HG03342 (cell line): ENCODE measurements at regions not wholly inside any gene's neighbourhood (a gene's known extent, or its start where the extent isn't known, plus 50 kb on each side); places are given as distances from the start of the nearest gene placed in this dataset.
A peak's percentile ranks its signal among the peaks of the same experiment; 100 is the strongest.
"Not testable (repeated sequence)": the region's sequence is repeated elsewhere in the genome, so short reads cannot be mapped to it uniquely, and the experiment has no call there.

Experiments
- ATAC-seq: cut with Tn5 transposase; IDR thresholded peaks from one replicate; pipeline ENCODE4 v1.9.1; 2021; ENCODE audit warnings: mild to moderate bottlenecking, moderate library complexity; ENCODE audit not compliant: unreplicated experiment

GRCh38 chr2:215630796-215631195, 194.9 kb upstream of the FN1 start:
- not testable (repeated sequence) for ATAC-seq

DNA sequence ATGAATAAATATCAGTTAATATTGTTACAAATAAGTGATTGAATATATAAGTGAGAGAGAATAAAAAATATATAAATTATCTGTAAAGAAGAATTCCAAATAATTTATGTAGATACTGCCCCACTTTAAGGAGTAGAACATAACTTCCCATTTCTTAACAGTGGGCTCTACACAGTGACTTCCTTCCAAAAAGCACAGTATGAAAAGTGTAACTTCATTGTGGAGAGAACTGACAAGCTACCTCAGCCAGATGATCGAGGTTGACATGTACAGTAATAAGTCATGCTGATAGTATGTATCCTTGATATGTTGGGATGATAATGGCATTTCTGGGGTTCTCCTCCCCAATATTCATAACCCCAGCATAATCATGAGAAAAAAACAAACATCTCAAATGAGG, 191.9 kb upstream of the FN1 start:
- no peak for ATAC-seq

GRCh38 chr2:215626812-215627281, 191.0 kb upstream of the FN1 start:
- no peak for ATAC-seq

GRCh38 chr2:215626063-215626462, 190.2 kb upstream of the FN1 start:
- no peak for ATAC-seq

DNA sequence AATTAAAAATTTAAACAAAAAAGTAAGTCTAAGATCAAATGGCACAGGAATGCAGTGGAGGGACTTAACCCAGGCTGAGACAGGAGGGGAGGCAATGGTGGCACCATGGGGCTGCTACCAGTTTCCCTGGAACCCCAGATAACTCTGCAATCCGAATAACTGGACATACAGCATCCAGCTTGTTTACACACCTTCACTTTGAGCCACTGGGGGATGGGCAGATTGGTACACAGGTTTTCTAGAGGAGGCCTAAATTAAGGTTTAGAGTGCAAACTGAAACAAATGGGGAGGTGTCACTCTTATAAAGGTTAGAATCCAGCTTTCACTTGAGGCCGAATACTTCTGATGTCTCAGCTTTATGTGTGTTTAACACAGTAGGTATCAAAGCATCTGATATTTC, 189.3 kb upstream of the FN1 start:
- ATAC-seq: no peak

DNA sequence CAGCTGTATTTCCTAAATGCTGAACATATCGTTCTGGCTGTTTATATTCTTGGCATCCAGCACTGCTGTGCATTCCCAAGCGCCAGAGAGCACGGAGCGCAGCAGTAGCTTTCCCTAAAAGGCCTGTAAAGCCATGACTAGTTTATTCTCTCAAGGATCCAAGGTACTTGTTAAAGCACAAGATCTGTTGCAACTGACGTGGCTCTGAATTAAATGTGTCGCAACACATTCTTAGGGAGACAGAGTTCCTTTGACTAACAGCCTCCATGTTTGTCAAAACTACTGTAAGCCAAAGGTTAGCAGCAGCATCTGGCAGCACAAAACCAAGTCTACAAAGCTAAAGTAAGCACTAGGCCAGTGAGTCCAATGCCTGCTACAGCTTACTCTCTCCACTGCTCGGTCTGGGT, 188.6 kb upstream of the FN1 start:
- no peak for ATAC-seq

DNA sequence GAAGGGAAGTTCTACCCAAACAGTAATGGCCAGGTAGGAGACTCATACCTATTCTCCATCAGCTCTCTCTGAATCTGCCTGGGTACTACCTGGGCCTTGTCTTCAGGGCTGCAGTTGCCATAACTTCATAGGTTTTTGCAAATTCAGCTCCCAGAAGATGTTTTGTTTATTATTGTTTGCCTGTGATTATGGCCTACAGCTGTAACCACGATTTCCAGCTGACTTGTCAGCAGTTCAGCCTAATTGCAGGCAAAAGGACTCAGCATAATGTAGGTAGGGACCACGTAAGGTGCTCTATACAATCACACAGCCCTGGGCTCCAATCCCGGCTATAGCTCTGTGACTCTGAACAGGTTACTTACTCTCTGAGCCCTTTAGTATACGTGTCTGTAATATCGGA, 187.0 kb upstream of the FN1 start:
- ATAC-seq: no peak

- no peak for ATAC-seq
Observed at GRCh38 chr2:215621381-215621780, 185.5 kb upstream of the FN1 start.

GRCh38 chr2:215620528-215620927, 184.7 kb upstream of the FN1 start:
- no peak for ATAC-seq

DNA sequence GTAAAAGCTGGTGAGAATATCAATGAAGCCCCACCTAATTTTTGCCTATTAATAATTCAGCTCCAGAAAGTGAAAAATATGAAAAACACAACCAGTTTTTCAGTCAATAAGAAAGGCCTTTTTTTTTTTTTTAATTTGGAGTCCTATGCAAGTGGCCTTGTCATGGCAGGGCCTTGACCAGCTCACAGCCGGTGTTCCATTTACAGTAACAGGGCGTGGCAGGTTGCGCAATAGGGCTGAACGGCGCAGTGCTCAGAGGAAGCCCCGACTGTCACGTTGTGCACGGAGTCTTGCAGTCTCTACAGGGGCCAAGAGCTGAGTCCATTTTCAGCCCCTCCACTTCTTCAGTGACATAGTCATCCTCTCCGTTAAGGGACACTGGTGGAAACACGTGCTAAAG, 184.1 kb upstream of the FN1 start:
- no peak for ATAC-seq

GRCh38 chr2:215619022-215619958, 183.4 kb upstream of the FN1 start:
- ATAC-seq: no peak

DNA sequence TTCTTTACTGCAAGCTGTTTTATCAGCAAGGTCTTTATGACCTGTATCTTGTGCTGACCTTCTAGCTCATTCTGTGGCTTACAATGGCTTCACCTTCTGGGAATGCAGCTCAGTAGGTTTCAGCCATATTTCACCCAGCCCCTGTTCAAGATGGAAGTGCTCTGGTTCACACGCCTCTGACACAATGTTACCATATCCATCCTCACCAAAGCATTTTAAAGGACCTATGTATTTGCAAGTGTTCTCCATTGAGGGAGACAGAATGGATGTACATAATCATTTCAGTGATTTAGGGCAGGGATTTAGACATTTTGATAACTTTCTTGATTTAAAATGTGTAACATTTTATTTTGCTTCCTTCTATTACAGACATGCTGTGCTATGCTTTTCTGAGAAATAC, 182.3 kb upstream of the FN1 start:
- ATAC-seq: no peak

DNA sequence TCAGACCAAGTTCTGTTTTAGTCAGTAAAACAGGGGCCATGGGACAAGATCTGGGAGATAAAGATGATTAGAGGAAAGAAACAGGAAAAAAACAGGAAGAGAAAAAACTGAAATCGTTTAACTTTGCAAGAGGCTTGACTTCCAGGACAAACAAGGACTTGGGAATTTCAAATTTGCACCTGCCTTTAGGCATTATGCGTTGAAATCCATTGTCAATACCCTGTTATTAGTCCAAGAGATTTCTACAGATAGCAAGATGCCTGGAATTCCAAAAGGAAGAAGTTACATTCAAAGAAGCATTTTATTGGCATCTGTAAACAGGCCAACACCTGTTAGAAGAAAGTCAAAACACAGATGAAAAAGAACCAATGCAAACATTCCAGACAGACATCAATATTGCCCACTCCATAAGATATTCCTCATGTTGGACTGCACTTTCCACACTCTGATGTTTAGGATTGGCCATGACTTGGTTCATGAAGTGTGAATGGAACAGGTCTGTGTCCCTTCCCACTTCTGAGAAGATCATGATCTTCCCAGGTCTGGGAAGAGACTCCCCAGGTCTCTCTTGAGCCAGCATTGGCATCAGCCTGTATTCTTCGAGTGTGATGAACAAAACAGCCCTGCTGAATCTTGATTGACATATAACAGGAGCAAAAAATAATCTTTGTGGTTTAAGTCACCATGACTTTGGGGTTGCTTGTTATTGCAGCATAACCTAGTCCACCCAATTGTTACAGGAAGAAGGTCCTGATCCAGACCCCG, 181.4 kb upstream of the FN1 start:
- no peak for ATAC-seq

DNA sequence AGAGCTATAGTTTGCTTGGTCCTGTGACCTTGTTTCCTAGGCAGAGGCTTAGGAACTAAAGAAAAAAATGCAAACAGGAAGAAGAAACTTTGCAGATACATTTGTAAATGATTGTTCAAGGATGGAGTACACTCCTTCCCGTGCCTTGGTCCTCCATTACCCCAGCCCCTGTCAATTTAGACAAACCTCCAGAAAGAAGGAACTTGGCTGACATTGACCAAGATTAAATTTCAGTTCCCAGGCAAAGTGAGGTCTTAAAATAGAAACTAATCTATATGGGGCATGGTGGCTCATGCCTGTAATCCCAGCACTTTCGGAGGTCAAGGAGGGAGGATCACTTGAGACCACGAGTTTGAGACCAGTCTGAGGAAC, 179.9 kb upstream of the FN1 start:
- no peak for ATAC-seq

GRCh38 chr2:215615067-215615802, 179.4 kb upstream of the FN1 start:
- ATAC-seq: no peak

DNA sequence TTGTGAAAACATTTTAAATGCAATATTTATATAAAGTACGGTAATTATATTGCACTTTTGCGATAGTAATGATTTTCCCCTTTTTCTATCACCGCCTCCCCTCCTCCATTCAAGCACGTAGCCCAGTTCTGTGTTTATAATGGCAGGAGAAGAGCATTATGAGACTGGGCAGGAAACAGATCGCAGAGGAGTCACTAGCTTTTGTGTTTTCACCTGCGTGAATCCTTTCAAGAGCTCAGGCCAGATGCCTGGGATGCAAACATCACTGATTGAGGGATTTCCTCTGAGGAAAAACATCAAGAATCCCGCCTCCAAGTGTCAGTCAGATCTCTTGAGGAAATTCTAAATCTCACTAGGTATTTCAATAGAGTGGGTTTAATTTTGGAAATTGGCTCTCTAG, 178.4 kb upstream of the FN1 start:
- ATAC-seq: no peak

GRCh38 chr2:215613888-215614287, 178.0 kb upstream of the FN1 start:
- no peak for ATAC-seq

GRCh38 chr2:215613280-215613679, 177.4 kb upstream of the FN1 start:
- no peak for ATAC-seq

DNA sequence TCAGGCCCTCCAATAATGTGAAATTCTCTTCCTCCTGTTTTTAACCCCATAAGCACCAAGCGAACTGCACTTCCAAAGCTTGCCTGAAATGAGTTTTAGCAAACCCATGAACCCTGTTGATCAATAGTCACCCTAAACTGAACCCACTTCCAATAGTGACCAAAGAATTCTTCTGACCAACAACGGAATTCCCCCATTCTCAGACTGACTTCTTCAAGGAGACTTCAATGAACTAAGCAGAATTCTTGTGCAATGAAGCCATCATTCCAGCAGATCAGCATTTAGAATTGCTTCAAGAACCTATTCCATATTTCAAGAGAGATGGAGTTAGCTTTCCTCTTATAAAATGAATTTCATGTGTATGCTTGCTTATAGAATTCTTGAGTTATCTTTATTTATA, 176.9 kb upstream of the FN1 start:
- ATAC-seq: no peak

DNA sequence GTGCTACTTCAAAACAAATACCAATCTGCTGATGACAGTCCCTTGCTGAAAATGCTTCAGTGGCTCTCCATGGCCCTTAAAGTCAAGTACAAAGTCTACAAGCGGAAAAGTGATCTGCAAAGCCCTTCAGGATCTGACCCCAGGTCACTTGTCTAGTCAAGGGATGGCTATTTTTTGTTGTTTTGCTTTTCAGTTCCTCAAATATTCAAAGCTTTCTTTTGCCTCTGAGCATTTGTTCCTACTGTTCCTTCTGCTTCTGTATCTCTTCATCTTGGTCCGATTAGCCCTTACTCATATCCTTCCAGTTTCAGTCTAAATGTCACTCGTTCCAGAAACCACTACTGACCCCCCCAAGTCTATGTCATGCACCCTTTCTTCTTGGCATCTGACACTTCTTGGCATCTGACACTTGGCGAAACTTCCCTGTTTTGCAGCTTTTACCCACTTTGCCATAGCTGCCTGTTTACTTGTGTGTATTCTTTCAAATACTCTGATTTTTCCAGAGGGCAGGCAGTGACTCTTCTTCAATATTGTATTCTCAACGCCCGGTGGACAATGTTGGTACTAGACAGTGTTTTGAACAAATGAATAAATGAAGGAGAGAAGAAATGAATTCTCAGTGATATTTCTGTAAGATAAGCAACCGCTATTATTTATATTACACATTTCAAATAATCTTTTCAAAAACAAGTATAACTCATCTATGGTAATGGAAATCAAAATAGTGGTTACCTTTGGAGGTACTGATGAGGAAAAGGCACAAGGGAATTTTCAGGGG, 175.9 kb upstream of the FN1 start:
- peak; percentile 47 for ATAC-seq
